Muscle layer of colon (tissue), 2 donors: ENCODE measurements at regions not wholly inside any gene's neighbourhood (a gene's known extent, or its start where the extent isn't known, plus 50 kb on each side); places are given as distances from the start of the nearest gene placed in this dataset.
"Not testable (repeated sequence)": the region's sequence is repeated elsewhere in the genome, so short reads cannot be mapped to it uniquely, and the experiment has no call there.

Source experiments
- H3K27ac ChIP-seq: one replicate; pipeline ENCODE4 v1.7.0; 2013; ENCODE audit warnings: low read depth, mild to moderate bottlenecking, low read length, moderate library complexity
- H3K27me3 ChIP-seq, 2 donors: one replicate each; pipeline ENCODE4 v1.7.0; 2013; ENCODE audit warnings: low read length in 2 of 2, mild to moderate bottlenecking in 2 of 2; ENCODE audit not compliant: insufficient read depth in 2 of 2, control insufficient read depth in 1 of 2
- H3K36me3 ChIP-seq: one replicate; pipeline ENCODE4 v1.7.0; 2013; ENCODE audit warnings: mild to moderate bottlenecking, low read length; ENCODE audit not compliant: insufficient read depth
- H3K4me1 ChIP-seq: one replicate; pipeline ENCODE4 v1.7.0; 2013; ENCODE audit warnings: mild to moderate bottlenecking, low read length; ENCODE audit not compliant: insufficient read depth
- H3K4me3 ChIP-seq, 2 donors: one replicate each; pipeline ENCODE4 v1.7.0; 2013; ENCODE audit warnings: low read length in 2 of 2, low read depth in 1 of 2, mild to moderate bottlenecking in 1 of 2, moderate library complexity in 1 of 2
- H3K9ac ChIP-seq: one replicate; pipeline ENCODE4 v1.7.0; 2013; ENCODE audit warnings: low read length
- H3K9me3 ChIP-seq: one replicate; pipeline ENCODE4 v1.7.0; 2013; ENCODE audit warnings: mild to moderate bottlenecking, low read length
- donor health status: abdominal sarcoma.
- donor health status: Adenocarcinoma of cecum.

DNA sequence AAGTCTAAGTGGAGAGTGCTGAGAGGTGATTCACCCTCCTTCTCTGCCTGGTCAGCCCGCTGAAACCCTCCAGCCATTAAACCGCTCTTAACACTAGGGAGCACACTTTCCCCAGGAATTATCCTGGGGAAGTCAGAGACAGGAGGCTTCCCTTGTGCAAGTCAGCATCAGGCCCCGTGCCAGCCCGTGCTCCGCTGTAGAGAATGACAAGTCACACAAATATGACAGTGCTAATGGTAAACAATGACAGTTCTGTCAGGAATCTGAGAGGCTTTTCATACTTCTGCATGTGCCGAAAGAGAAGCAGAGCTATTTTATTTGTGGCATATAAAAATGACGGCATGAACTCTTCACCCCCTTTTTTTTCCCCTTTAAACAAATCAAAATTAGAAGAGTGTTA, 816.9 kb upstream of the SLC10A2 start:
- no peaks in the 10 kb centered on the region for H3K27me3 ChIP-seq
- no peak overlapping the region for H3K27ac ChIP-seq
- no peaks in the 10 kb centered on the region for H3K9me3 ChIP-seq
- no peak overlapping the region for H3K9ac ChIP-seq
- H3K4me1 ChIP-seq, result no peaks in the 10 kb centered on the region
- no peak overlapping the region for H3K4me3 ChIP-seq
- no peaks in the 10 kb centered on the region for H3K36me3 ChIP-seq

DNA sequence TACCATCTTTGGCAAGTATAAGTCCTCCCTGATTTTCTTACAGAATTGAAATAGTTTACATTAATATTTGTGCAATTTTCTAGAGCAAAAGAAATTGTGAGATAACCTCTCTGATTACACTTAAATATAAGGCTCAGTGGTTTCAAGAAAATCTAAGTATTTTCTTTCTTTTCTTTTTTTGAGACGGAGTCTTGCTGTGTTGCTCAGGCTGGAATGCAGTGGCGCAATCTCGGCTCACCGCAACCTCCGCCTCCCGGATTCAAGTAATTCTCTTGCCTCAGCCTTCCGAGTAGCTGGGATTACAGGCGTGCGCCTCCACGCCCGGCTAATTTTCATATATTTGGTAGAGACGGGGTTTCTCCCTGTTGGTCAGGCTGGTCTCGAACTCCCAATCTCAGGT, 813.9 kb upstream of the SLC10A2 start:
- not testable (repeated sequence) for H3K27ac ChIP-seq, H3K9ac ChIP-seq, H3K4me3 ChIP-seq, H3K4me1 ChIP-seq, H3K27me3 ChIP-seq, H3K36me3 ChIP-seq, H3K9me3 ChIP-seq

DNA sequence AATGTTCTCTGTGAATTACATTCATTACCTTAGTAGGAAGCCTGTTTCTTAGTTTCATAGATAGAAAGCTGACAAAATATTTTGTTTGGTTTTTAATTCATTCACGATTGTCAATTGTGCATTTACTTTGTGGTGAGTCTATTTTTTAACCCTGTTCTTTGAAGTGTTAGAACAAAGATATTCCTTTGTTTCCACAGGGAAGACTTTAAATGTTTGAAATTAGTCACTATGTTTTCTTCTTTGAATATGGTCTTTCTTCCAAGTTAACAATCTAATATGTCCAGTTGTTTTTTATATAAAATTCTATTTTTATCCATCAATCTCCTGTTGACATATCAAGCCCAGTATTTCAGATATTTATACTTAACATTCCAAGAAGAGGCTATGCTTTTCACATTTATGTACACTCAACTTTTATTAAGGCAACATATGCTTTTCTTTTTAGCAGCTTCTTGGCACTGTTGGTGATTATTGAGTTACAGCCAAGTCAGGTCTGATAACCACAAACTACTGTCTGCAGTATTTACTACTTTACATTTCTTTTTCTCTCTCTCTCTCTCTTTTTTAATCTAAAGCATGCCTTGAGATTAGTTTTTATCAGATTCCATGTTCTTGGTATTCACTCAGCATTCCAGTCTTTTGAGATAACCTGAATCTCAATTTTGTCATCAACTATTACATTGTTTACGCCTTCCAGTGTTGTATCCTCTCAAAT, 812.8 kb upstream of the SLC10A2 start:
- no peak overlapping the region for H3K27ac ChIP-seq
- no peak overlapping the region for H3K4me3 ChIP-seq
- no peaks in the 10 kb centered on the region for H3K4me1 ChIP-seq
- H3K9me3 ChIP-seq, result no peaks in the 10 kb centered on the region
- no peaks in the 10 kb centered on the region for H3K27me3 ChIP-seq
- no peak overlapping the region for H3K9ac ChIP-seq
- H3K36me3 ChIP-seq, result no peaks in the 10 kb centered on the region

DNA sequence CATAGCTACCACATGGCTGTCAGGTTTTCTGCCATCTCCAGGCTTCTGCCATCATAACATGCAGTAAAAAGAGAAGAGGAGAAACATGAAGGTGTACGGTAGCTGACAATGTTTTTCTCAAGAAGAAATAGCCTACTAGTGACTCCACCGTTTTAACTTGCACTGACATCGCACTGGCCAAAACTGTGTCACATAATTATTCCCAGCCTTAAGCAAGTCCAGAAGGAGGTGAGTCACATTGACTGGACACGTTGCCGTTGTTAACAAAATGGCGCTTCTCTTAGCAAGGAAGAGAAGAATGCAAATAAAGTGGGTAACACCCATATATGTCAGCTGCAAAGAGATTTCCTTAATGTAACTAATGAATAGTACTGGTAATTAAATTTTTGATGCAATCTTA, 810.4 kb upstream of the SLC10A2 start:
- no peaks in the 10 kb centered on the region for H3K27me3 ChIP-seq
- no peak overlapping the region for H3K9ac ChIP-seq
- H3K36me3 ChIP-seq, result no peaks in the 10 kb centered on the region
- no peaks in the 10 kb centered on the region for H3K9me3 ChIP-seq
- no peak overlapping the region for H3K27ac ChIP-seq
- H3K4me1 ChIP-seq, result no peaks in the 10 kb centered on the region
- no peak overlapping the region for H3K4me3 ChIP-seq

DNA sequence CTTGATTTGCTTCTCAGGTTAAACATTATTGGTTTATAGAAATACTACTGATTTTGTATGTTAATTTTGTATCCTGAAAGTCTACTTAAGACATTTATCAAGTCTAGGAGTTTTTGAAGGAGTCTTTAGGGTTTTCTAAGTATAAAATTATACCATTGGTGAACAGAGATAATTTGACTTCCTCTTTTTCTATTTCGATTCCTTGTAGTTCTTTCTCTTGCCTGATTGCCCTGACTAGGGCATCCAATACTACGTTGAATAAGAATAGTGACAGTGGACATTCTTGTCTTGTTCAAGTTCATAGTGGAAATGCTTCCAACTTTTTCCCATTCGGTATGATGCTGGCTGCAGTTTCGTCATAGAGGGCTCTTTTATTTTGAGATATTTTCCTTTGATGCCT, 807.5 kb upstream of the SLC10A2 start:
- Histone ChIP-seq H3K27me3 (no peaks in the 10 kb centered on the region), H3K36me3 (no peaks in the 10 kb centered on the region), H3K9ac (no peak overlapping the region), H3K4me1 (no peaks in the 10 kb centered on the region), H3K4me3 (no peak overlapping the region), H3K9me3 (no peaks in the 10 kb centered on the region), H3K27ac (no peak overlapping the region)

DNA sequence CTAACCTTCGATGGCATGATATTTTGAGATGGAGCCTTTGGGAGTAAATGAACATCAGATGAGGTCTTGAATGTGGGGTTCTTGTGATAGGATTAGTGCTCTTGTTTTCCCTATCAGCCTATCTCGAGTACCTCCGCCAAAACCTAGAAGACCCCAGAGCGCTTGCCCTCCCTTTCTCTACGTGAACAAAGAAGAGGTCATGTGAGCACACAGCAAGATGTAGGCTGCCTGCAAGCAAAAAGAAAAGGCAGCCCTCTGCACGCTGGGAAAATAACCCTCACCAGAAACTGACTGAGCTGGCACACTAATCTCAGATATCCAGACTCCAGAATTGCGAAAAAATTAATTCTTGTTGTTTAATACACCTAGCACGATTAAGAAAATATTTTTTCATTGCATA, 799.8 kb upstream of the SLC10A2 start:
- Histone ChIP-seq H3K9ac (no peak overlapping the region), H3K27me3 (no peaks in the 10 kb centered on the region), H3K4me1 (no peaks in the 10 kb centered on the region), H3K27ac (no peak overlapping the region), H3K36me3 (no peaks in the 10 kb centered on the region), H3K4me3 (no peak overlapping the region), H3K9me3 (no peaks in the 10 kb centered on the region)

DNA sequence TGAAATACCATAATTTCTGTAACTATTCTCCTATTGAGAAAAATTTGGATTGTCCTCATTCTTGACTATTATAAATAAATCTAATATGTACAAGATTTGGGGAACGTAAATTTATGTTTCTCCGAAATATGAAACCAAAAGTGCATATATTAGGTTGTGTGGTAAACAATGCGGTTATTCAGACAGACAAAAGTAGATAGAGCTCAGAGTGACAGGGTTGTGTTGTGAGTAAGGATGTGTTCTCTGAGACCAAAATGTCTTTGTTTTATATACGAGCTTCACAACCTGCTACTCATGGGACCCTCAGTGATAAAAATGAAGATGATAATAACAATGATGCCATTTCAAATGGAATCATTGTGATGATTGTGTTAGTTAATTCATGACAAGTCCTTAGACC, 796.3 kb upstream of the SLC10A2 start:
- H3K36me3 ChIP-seq, result no peaks in the 10 kb centered on the region
- no peak overlapping the region for H3K27ac ChIP-seq
- no peaks in the 10 kb centered on the region for H3K27me3 ChIP-seq
- H3K9me3 ChIP-seq, result no peaks in the 10 kb centered on the region
- H3K4me1 ChIP-seq, result no peaks in the 10 kb centered on the region
- no peak overlapping the region for H3K4me3 ChIP-seq
- H3K9ac ChIP-seq, result no peak overlapping the region

DNA sequence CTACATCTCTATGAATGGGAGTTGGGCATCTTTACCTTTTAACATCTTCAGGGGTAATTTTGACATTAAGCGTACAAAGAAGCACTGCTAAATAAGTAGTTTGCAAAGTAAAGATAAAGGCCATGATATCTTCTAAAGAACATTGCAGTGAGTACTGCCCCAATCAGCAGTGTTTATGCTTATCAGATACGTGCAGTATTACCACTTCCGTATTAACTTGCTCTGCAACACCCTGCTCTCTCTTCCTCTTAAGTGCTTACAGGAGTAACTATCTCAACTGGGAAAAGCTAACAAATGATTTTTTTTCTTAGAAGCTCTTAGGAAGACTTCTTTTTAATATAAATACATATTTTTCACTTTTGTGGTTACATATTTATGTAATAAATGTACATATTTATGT, 793.7 kb upstream of the SLC10A2 start:
- Histone ChIP-seq H3K9ac (no peak overlapping the region), H3K36me3 (no peaks in the 10 kb centered on the region), H3K4me1 (no peaks in the 10 kb centered on the region), H3K4me3 (no peak overlapping the region), H3K9me3 (no peaks in the 10 kb centered on the region), H3K27me3 (no peaks in the 10 kb centered on the region), H3K27ac (no peak overlapping the region)

DNA sequence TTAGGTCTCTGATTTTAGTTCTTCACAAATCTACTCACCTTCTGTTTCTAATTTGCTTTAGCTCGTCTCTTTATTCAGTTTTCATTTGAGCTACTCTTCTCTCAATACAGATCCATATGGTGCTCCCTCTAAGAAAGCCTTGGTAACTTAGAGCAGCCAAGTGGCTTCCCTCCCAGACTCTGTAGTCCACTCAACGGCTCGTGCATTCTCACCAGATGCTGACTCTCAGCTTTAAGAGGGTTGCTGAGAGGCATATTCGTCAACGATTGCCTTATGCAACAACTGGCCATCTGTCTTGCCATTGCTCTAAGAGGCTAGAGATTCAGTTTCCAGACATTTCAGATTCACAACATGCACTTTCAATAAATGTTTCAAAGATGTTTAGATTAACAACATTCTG, 785.8 kb upstream of the SLC10A2 start:
- Histone ChIP-seq H3K9ac (no peak overlapping the region), H3K4me1 (no peaks in the 10 kb centered on the region), H3K36me3 (no peaks in the 10 kb centered on the region), H3K4me3 (no peak overlapping the region), H3K27me3 (no peaks in the 10 kb centered on the region), H3K9me3 (no peaks in the 10 kb centered on the region), H3K27ac (no peak overlapping the region)

DNA sequence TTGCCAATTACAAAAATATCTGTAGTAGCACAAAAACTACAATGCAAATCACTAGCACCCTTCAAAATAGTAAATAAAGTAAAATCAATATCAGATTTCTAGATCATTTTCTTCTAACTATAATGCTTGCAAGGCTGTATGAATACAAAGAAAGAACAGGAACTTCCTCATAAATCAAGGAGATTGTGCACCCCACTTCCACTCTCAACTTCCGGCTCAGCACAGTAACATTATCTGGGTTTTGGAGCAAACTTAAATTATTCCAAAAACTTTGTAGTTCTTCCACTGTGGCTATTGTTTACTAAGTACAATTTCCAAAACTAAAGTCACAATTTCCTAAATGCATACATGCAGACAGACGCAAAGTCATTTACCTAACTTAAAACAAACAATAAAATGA, 778.3 kb upstream of the SLC10A2 start:
- Histone ChIP-seq H3K36me3 (no peaks in the 10 kb centered on the region), H3K27me3 (no peaks in the 10 kb centered on the region), H3K9me3 (no peaks in the 10 kb centered on the region), H3K4me3 (no peak overlapping the region), H3K9ac (no peak overlapping the region), H3K4me1 (no peaks in the 10 kb centered on the region), H3K27ac (no peak overlapping the region)

DNA sequence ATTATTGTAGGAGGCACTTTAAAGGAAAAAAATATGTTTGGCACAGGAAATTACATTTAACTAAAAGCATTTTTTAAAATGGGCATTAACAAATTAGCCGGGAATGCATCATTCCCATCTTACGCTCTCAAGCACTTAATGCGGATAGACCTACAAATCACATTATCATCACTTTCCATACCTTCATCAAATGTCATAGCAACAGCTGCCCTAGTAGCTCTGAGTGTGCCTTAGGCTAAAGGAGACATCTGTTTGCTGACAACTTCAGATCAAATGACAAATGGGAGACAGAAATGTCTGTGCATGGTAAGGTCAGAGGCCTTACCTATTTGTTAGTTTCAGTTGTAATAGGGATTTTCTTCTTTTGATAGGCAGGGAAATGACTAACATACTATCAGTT, 773.2 kb upstream of the SLC10A2 start:
- Histone ChIP-seq H3K27me3 (no peaks in the 10 kb centered on the region), H3K36me3 (no peaks in the 10 kb centered on the region), H3K27ac (no peak overlapping the region), H3K4me1 (no peaks in the 10 kb centered on the region), H3K9ac (no peak overlapping the region), H3K4me3 (no peak overlapping the region), H3K9me3 (no peaks in the 10 kb centered on the region)

DNA sequence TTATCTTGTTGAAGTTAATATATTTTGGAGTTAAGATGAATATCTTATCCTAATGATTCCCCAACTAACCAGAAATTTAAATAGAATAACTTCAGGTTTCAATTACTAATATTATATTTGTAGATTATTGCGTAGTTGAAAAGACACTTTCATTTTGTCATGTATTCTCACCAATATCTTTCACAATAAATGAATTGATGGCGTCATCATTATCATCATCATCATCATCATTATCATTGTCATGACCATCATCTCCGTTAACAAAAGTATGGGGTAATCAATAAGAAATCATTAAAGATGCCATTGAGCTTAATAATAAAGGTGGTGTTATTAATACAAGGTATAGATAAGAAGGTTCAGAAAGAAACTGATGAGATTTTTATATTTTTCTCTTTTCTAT, 768.8 kb upstream of the SLC10A2 start:
- Histone ChIP-seq H3K36me3 (no peaks in the 10 kb centered on the region), H3K9ac (no peak overlapping the region), H3K27ac (no peak overlapping the region), H3K9me3 (no peaks in the 10 kb centered on the region), H3K4me3 (no peak overlapping the region), H3K27me3 (no peaks in the 10 kb centered on the region), H3K4me1 (no peaks in the 10 kb centered on the region)
